Psoas muscle (tissue), 7 donors: ENCODE measurements at regions not wholly inside any gene's neighbourhood (a gene's known extent, or its start where the extent isn't known, plus 50 kb on each side); places are given as distances from the start of the nearest gene placed in this dataset.

ENCODE experiments used
- ATAC-seq, 4 donors: fragments of 200-7000 bp; cut with Tn5 transposase; one replicate each; pipeline ENCODE4 v1.9.1; 2020; ENCODE audit warnings: moderate library complexity in 3 of 4, mild to moderate bottlenecking in 2 of 4
- DNase-seq, 2 donors: peaks; one replicate each; pipeline ENCODE4 v3.0.0-alpha.2; 2020
- H3K27ac ChIP-seq: fragments of 200-600 bp; one replicate; pipeline ENCODE4 v1.8.0; 2022
- H3K27me3 ChIP-seq, 3 donors: fragments of 200-600 bp in 1 of 3; one replicate each; pipeline versions ENCODE4 v1.6.1 to v1.8.0; 2013 to 2022; ENCODE audit warnings: low read length in 2 of 3, mild to moderate bottlenecking in 2 of 3, moderate library complexity in 1 of 3; ENCODE audit not compliant: insufficient read depth in 3 of 3
- H3K36me3 ChIP-seq, 2 donors: fragments of 200-600 bp in 1 of 2; one replicate each; pipeline versions ENCODE4 v1.6.1 to v1.8.0; 2013 to 2022; ENCODE audit warnings: low read depth in 1 of 2, mild to moderate bottlenecking in 1 of 2, moderate library complexity in 1 of 2; ENCODE audit not compliant: insufficient read depth in 1 of 2
- H3K4me1 ChIP-seq: fragments of 200-600 bp; one replicate; pipeline ENCODE4 v1.8.0; 2022
- H3K4me3 ChIP-seq: fragments of 200-600 bp; one replicate; pipeline ENCODE4 v1.8.0; 2022; ENCODE audit warnings: mild to moderate bottlenecking
- H3K9me3 ChIP-seq: fragments of 200-600 bp; one replicate; pipeline ENCODE4 v1.8.0; 2022
- CTCF ChIP-seq: fragments of 200-600 bp; IDR thresholded peaks from one replicate; pipeline ENCODE4 v1.8.0; 2022; ENCODE audit warnings: antibody characterized with exemption
- WGBS, 3 donors: extraction: QIAGEN DNeasy Blood & Tissue Kit; methylation state at CpG; one replicate each; pipeline versions ENCODE4 v1.1.6 to v1.1.7; 2013; 5-methylcytosine and 5-hydroxymethylcytosine counted together
- intact Hi-C, 2 donors: fragments of 100-400 bp; cut with DNase I; formaldehyde crosslinking; loops; one replicate each; pipeline versions ENCODE4 v1.11.0 to v1.14.2; 2022
- donor health status: healthy with polysubstance abuse.
- donor health status: DM: no; HTN: no; CAD: no; lungs with moderate emphysema.
- donor health status: Bipolar disorder and iron deficiency.
- donor health status: healthy.
- donor health status: DM: yes; HTN: yes; CAD: no.
- donor health status: DM: no; HTN: no; CAD: no.
- donor health status: DM: yes; HTN: yes; CAD: no.

GRCh38 chr16:85168732-85169256, 56.5 kb upstream of the CIBAR2 start:
- peak overlapping the region; percentile 55 for H3K4me3 ChIP-seq
- intact Hi-C loops: no loop called here
- H3K27ac ChIP-seq: peak overlapping the region; percentile 73
- H3K4me1 ChIP-seq: peaks cover 61% of the 10 kb centered on the region
- DNase-seq (peak; percentile 83 to 89), ATAC-seq (peak; percentile 38 to 60 (median 52))
- TF ChIP-seq CTCF: no peak
- 6 to 20% (median 8%) methylated on average over 18 to 50 of the region's 54 CpGs for WGBS, 3 donors
- no peaks in the 10 kb centered on the region for H3K27me3 ChIP-seq
- H3K9me3 ChIP-seq: no peaks in the 10 kb centered on the region
- H3K36me3 ChIP-seq: no peaks in the 10 kb centered on the region

GRCh38 chr16:85169333-85170065, 57.2 kb upstream of the CIBAR2 start:
- Histone ChIP-seq H3K27me3 (no peaks in the 10 kb centered on the region), H3K36me3 (no peaks in the 10 kb centered on the region), H3K4me1 (peaks cover 62% of the 10 kb centered on the region), H3K4me3 (peak overlapping the region; percentile 77), H3K9me3 (no peaks in the 10 kb centered on the region), H3K27ac (peak overlapping the region; percentile 79)
- 0% methylated on average over 23 to 116 of the region's 125 CpGs for WGBS, 3 donors
- intact Hi-C loops: loop anchor here (2.0 to 5.0 kb wide), 3 partner anchors 43 to 52 kb away; no protein-coding TSS in a partner anchor
- DNase-seq: peak in 1 of 2 donors; percentile 58
- no peak for TF ChIP-seq CTCF
- ATAC-seq: peak in 1 of 4 donors; percentile 0

- intact Hi-C loops: loop anchor here (2.0 to 5.0 kb wide), 3 partner anchors 42 to 53 kb away; no protein-coding TSS in a partner anchor
- no peaks in the 10 kb centered on the region for H3K9me3 ChIP-seq
- peak overlapping the region; percentile 77 for H3K4me3 ChIP-seq
- H3K36me3 ChIP-seq: peaks cover 0 to 1% of the 10 kb centered on the region in 2 donors
- DNase-seq: no peak
- H3K27ac ChIP-seq: peak overlapping the region; percentile 79
- TF ChIP-seq CTCF: no peak
- 26 to 30% (median 26%) methylated on average over 14 to 38 of the region's 38 CpGs for WGBS, 3 donors
- ATAC-seq: peak in 1 of 4 donors; percentile 5
- H3K27me3 ChIP-seq: no peaks in the 10 kb centered on the region
- peaks cover 64% of the 10 kb centered on the region for H3K4me1 ChIP-seq
Observed at GRCh38 chr16:85170066-85170491, 57.8 kb upstream of the CIBAR2 start.

GRCh38 chr16:85170590-85171003, 58.3 kb upstream of the CIBAR2 start:
- intact Hi-C loops: loop anchor here (2.0 to 5.0 kb wide), 3 partner anchors 42 to 53 kb away; no protein-coding TSS in a partner anchor
- peak; percentile 23 for TF ChIP-seq CTCF
- H3K27me3 ChIP-seq: no peaks in the 10 kb centered on the region

More at GRCh38 chr16:85170590-85171003, 58.3 kb upstream of the CIBAR2 start:
- peaks cover 61% of the 10 kb centered on the region for H3K4me1 ChIP-seq
- WGBS, 3 donors: 43 to 63% (median 47%) methylated on average over 22 to 23 of the region's 23 CpGs
- H3K27ac ChIP-seq: peak overlapping the region; percentile 79
- DNase-seq (peak; percentile 61 to 86), ATAC-seq (peak; percentile 67 to 77 (median 76))
- H3K4me3 ChIP-seq: peak overlapping the region; percentile 77
- H3K36me3 ChIP-seq: peaks cover 0 to 3% of the 10 kb centered on the region in 2 donors
- no peaks in the 10 kb centered on the region for H3K9me3 ChIP-seq
